ENCODE measurements at regions not wholly inside any gene's neighbourhood (a gene's known extent, or its start where the extent isn't known, plus 50 kb on each side); places are given as distances from the start of the nearest gene placed in this dataset.

- no peak for TF ChIP-seq POLR2AphosphoS5 (IDR thresholded peaks at IDR 0.05; ENCODE audit: low read depth, low read length)
- no peak for TF ChIP-seq POLR2A (IDR thresholded peaks at IDR 0.05; ENCODE audit: low read depth, low read length)
Observed at GRCh38 chr2:163281717-163282116, 443.1 kb upstream of the KCNH7 start.
